ENCODE measurements at regions not wholly inside any gene's neighbourhood (a gene's known extent, or its start where the extent isn't known, plus 50 kb on each side); places are given as distances from the start of the nearest gene placed in this dataset.

DNA sequence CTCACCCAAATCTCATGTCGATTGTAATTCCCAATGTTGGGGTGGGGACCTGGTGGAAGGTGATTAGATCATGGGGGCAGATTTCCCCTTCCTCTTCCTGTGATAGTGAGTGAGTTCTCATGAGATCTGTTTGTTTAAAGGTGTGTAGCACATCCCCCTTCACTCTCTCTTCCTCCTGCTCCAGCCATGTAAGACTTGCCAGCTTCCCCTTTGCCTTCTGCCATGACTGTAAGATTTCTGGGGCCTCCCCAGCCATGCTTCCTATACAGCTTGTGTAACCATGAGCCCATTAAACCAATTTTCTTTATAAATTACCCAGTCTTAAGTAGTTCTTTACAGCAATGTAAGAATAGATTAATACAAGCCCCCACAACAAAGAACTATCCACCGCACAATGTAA is 109.9 kb upstream of the JAZF1 start:
- no peak for ATAC-seq
- Histone ChIP-seq H4K20me1 (replicated peaks; ENCODE audit: control insufficient read depth, insufficient read depth, low read length) (peaks cover 4% of the 10 kb centered on the region; the same call in 1 of the 2 replicates), H3K27ac (ENCODE audit: extremely low read depth, low read depth, low read length) (no peak overlapping the region), H3K27me3 (ENCODE audit: control insufficient read depth in 2 of 2, insufficient read depth in 2 of 2, low read length in 2 of 2) (no peaks in the 10 kb centered on the region), H3K9me1 (ENCODE audit: control insufficient read depth, insufficient read depth, low read length) (no peaks in the 10 kb centered on the region), H3K79me2 (ENCODE audit: control insufficient read depth, insufficient read depth, low read length) (no peaks in the 10 kb centered on the region), H3K4me3 (no peak overlapping the region), H3K4me1 (replicated peaks in 1 of 2; ENCODE audit: control insufficient read depth in 2 of 2, insufficient read depth in 2 of 2, low read length in 2 of 2) (no peaks in the 10 kb centered on the region), H3K9me3 (replicated peaks; ENCODE audit: control insufficient read depth, insufficient read depth, low read depth, low read length) (no peaks in the 10 kb centered on the region), H2AFZ (ENCODE audit: low read depth, low read length) (no peak overlapping the region), H3K4me2 (ENCODE audit: insufficient read depth, low read length) (no peak overlapping the region), H3K36me3 (ENCODE audit: control insufficient read depth, insufficient read depth, low read length) (no peaks in the 10 kb centered on the region), H3K9ac (ENCODE audit: insufficient read depth in 1 of 2, low read depth in 2 of 2, low read length in 2 of 2) (no peak overlapping the region)
- no TSS peak for BruUV-seq (replicated peaks)
- ChIA-PET CTCF (ENCODE audit: low intra/inter-chr PET ratio) (no interaction called here), POLR2A (no interaction called here)
- FAIRE-seq = no peak
- no peak for DNase-seq (ENCODE audit: extremely low read depth in 1 of 4, low spot score in 3 of 4)
- intact Hi-C loops (cut with micrococcal nuclease) = no loop called here
- in situ Hi-C loops (cut with MboI) = no loop called here
- WGBS (ENCODE audit: insufficient coverage, low coverage, missing lambda C conversion rate) = 24% methylated on average over 2 of the region's 2 CpGs
- no peak for TF ChIP-seq TBL1XR1 (IDR thresholded peaks at IDR 0.05; ENCODE audit: low read length in 2 of 2)
- no peak for TF ChIP-seq SLC30A9 (CRISPR knock-in tag; IDR thresholded peaks at IDR 0.05)
- TF ChIP-seq FOXA3 (CRISPR knock-in tag; conservative IDR thresholded peaks at IDR 0.05 in 1 of 2, IDR thresholded peaks at IDR 0.05 in 1 of 2) = no peak
- TF ChIP-seq CREB1 (IDR thresholded peaks at IDR 0.05) = no peak
- no peak for TF ChIP-seq CREB1 (CRISPR knock-in tag; IDR thresholded peaks at IDR 0.05)
- TF ChIP-seq ZKSCAN8 (CRISPR knock-in tag; IDR thresholded peaks at IDR 0.05) = no peak
- TF ChIP-seq HIVEP1 (CRISPR knock-in tag; IDR thresholded peaks at IDR 0.05) = no peak
- no peak for TF ChIP-seq ZNF324 (CRISPR knock-in tag; IDR thresholded peaks at IDR 0.05)
- no peak for TF ChIP-seq CXXC5 (CRISPR knock-in tag; IDR thresholded peaks at IDR 0.05)
- no peak for TF ChIP-seq HNRNPLL (IDR thresholded peaks at IDR 0.05; ENCODE audit: low read depth, low read length, poor library complexity, severe bottlenecking)
- TF ChIP-seq, protein P1, sequence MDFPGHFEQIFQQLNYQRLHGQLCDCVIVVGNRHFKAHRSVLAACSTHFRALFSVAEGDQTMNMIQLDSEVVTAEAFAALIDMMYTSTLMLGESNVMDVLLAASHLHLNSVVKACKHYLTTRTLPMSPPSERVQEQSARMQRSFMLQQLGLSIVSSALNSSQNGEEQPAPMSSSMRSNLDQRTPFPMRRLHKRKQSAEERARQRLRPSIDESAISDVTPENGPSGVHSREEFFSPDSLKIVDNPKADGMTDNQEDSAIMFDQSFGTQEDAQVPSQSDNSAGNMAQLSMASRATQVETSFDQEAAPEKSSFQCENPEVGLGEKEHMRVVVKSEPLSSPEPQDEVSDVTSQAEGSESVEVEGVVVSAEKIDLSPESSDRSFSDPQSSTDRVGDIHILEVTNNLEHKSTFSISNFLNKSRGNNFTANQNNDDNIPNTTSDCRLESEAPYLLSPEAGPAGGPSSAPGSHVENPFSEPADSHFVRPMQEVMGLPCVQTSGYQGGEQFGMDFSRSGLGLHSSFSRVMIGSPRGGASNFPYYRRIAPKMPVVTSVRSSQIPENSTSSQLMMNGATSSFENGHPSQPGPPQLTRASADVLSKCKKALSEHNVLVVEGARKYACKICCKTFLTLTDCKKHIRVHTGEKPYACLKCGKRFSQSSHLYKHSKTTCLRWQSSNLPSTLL (IDR thresholded peaks at IDR 0.05) = no peak
- TF ChIP-seq, protein P2, sequence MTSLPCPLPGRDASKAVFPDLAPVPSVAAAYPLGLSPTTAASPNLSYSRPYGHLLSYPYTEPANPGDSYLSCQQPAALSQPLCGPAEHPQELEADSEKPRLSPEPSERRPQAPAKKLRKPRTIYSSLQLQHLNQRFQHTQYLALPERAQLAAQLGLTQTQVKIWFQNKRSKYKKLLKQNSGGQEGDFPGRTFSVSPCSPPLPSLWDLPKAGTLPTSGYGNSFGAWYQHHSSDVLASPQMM (CRISPR knock-in tag; IDR thresholded peaks at IDR 0.05) = no peak
- no peak for TF ChIP-seq MLLT1 (IDR thresholded peaks at IDR 0.05)
- TF ChIP-seq BMI1 (IDR thresholded peaks at IDR 0.05; ENCODE audit: low read length) = no peak
- no peak for TF ChIP-seq CREM (IDR thresholded peaks at IDR 0.05; ENCODE audit: low read depth)
- no peak for TF ChIP-seq STAT5B (CRISPR knock-in tag; IDR thresholded peaks at IDR 0.05)
- TF ChIP-seq ZNF764 (CRISPR knock-in tag; IDR thresholded peaks at IDR 0.05; ENCODE audit: low read depth) = no peak
- TF ChIP-seq, protein P3, sequence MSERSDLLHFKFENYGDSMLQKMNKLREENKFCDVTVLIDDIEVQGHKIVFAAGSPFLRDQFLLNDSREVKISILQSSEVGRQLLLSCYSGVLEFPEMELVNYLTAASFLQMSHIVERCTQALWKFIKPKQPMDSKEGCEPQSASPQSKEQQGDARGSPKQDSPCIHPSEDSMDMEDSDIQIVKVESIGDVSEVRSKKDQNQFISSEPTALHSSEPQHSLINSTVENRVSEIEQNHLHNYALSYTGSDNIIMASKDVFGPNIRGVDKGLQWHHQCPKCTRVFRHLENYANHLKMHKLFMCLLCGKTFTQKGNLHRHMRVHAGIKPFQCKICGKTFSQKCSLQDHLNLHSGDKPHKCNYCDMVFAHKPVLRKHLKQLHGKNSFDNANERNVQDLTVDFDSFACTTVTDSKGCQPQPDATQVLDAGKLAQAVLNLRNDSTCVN (CRISPR knock-in tag; IDR thresholded peaks at IDR 0.05) = no peak
- TF ChIP-seq, protein P4, sequence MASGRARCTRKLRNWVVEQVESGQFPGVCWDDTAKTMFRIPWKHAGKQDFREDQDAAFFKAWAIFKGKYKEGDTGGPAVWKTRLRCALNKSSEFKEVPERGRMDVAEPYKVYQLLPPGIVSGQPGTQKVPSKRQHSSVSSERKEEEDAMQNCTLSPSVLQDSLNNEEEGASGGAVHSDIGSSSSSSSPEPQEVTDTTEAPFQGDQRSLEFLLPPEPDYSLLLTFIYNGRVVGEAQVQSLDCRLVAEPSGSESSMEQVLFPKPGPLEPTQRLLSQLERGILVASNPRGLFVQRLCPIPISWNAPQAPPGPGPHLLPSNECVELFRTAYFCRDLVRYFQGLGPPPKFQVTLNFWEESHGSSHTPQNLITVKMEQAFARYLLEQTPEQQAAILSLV (tag; IDR thresholded peaks at IDR 0.05) = no peak
